NCI-H187 treated with DMSO at 0.1 percent for 48 hours (cell line): ENCODE measurements at regions not wholly inside any gene's neighbourhood (a gene's known extent, or its start where the extent isn't known, plus 50 kb on each side); places are given as distances from the start of the nearest gene placed in this dataset.
A peak's percentile ranks its signal among the peaks of the same experiment; 100 is the strongest.

Experiments used
- DNase-seq: peaks from one replicate; lab custom pipeline; 2025; lab: John Stamatoyannopoulos, UW

GRCh38 chr9:79152306-79152705 lies 419.5 kb upstream of the TLE4 start:
- no peak for DNase-seq

DNA sequence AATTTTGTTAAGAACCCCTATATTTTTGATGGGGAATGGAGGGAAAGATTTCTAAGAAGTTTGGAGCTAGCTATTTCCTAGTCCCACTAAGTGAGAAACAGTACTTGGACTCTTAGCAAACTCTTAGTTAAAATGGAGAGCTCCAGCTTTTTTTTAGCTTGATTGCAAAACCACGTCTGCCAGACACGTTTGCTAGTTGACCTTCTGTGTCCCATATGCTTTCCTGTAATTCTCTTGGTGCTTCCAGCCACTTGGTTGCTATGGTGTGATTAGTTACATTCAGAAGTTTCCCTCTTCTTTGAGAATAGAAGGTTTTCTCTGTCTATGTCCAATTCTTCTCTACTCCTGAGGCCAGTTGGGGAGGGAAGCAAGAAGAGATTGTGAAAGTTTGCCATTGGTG lies 417.0 kb upstream of the TLE4 start:
- DNase-seq = no peak

DNA sequence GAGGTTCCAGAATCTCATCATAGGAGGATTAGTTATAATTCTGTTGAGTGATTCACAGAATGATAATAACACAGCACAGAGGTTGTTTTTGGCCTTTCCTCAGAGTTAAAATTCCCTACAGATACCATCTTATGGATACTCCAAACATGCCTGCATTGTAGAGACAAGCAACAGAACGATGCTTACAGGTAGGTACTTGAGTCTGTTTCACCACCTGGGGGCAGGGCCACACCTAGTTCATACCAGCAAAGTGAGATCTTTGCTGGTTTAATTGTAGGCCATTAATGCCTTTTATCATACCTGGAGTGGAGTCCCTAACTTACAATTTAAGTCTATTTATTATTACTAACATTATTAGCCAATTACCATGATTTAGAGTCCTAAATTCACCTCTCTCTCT lies 416.5 kb upstream of the TLE4 start:
- DNase-seq = no peak

DNA sequence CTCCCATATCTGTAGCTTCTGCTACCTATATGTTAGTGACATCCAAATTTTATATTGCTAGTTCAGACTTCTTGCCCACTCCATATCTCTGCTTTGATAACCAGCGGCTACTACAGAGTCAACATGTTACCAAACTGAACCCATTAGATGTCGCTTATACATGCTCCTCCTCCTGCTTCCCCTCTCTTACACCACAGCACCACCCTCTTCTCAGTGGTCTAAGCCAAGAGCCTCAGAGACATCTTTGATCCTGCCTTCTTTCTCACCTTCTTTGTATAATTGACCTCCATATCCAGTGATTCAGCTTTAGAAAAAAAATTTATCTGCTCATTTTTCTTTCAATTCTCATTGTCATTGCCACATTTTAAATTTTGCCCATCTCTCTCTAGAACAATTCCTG lies 408.2 kb upstream of the TLE4 start:
- DNase-seq = no peak

DNA sequence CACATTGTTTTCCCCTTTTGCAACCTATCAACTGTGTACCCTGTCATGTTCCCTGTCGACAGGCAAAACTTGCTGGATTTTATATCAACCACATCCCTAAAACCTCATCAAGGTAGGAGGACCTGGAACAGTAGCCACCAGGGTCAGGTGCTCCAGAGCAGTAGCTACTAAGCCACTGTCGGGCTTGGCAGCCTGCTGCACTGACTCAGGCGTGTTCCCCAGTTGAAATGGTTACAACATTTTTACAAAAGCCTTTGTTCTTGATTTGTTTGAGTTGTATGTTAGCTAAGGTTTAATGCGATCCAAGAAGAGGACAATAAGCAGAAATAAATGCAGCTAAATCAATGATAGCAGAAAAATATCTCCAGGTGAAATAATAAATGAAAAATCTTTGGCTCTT lies 407.4 kb upstream of the TLE4 start:
- DNase-seq = no peak

GRCh38 chr9:79165020-79165780 lies 406.6 kb upstream of the TLE4 start:
- DNase-seq = no peak

- no peak for DNase-seq
Observed at GRCh38 chr9:79166005-79166404, 405.8 kb upstream of the TLE4 start.

DNA sequence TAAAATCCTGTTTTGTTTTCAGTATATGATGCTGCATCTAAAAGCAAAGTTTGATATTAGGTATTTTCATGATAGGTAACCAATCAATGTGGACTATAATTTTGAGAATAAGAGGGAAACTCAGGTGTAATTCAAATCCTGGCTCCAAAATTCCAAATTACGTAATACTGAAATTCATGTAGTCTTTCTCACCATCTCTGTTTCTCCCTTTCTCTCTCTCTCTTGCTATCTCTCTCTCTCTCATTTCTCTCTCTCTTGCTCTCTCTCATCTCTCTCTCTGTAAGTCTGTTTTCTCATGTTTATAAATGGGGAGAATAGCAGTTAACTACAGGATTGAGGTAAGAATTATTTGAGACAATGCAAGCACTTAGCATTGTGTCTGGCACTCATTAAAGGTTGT lies 401.1 kb upstream of the TLE4 start:
- no peak for DNase-seq

GRCh38 chr9:79173932-79174331 lies 397.8 kb upstream of the TLE4 start:
- no peak for DNase-seq

DNA sequence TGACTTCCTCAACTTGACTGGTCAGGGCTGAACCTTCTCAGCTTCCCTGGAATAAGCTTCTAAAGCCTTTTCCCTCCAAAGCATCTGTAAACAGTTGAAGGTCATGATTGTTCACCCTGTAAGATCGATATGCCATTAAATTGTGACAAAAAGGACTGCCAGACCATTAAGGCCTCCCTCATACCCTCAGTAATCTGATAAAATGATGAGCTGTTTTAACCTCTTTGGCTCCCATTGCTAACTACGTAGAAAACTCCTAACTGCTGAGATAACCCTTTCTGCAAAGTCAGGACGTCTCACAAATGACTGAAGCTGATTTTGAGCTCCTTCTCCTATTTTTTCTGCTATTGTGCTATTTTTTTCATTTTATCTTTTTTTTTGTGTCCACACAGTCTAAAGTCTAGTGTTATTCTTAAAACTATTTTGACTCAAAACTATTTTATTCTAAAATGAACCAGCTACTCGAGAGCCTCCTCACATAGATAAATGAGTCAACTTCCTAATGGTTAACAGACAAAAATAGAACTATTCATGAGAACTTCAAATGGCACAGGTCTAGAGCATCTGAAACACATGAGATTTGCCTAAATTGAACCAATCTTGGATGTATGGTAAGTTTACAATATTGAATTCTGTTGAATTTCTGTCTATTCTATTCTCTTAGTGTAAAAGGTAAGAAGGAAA lies 395.6 kb upstream of the TLE4 start:
- DNase-seq = no peak

- no peak for DNase-seq
Observed at GRCh38 chr9:79184831-79185230, 386.9 kb upstream of the TLE4 start.

- DNase-seq = no peak
Observed at GRCh38 chr9:79185866-79186265, 385.9 kb upstream of the TLE4 start.

DNA sequence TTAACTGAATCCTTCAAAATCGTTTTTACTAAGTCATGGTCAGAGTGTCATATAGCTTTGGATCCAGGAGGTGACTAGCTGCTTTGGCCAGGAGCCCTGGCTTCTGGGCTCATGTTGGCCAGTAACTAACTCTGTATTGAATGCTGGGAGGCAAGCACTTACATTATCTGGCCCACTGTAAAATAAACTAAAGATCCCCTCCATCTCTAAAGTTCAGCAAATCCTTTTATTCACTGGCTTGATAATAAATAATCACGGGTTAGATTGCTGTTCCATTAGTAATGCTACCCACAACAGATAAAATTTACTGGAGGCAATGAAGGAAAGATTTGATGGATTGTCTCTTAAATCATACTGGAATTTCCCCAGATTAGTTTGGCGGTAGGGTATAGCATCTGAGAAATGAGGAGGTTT lies 382.2 kb upstream of the TLE4 start:
- no peak for DNase-seq

- no peak for DNase-seq
Observed at GRCh38 chr9:79193001-79193400, 378.8 kb upstream of the TLE4 start.

- DNase-seq = no peak
Observed at GRCh38 chr9:79193501-79194223, 378.1 kb upstream of the TLE4 start.

DNA sequence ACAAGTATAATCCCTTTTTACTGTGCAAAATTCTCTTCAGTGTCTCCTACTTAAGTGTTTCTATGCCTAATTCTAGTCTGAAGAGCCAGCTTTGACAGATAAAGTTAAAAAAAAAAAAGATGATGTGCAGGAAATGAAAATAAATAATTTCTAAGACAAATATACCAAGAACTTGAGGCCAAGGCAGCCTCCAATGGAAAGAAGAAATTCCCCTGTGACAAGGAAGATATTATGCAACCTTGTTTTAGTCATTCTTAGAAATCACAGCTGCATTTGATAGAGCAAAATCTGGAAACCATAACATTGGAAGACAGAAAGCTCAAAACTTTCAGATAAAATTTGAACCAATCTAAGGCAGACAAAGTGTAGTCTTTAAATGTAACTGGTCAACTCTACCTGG lies 375.9 kb upstream of the TLE4 start:
- no peak for DNase-seq

GRCh38 chr9:79196606-79197005 lies 375.2 kb upstream of the TLE4 start:
- no peak for DNase-seq

DNA sequence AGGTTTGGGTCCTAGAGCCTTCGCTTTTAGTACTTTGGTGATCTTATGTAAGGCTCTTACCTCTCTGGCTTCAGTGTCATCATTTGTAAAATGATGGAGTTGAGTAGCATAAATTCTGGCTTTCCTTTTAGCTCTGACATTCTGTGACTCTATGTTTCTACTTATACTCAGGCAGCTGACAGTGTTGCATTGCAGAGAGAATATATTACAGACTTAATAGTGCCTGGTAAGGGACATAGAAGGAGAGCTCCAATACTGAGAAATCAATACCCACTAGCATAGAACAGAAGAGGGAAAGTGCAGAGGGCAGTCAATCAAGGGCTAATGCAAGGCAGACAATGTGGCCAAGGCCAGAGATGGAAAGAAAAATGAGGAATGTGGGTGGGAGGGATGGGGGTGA lies 371.4 kb upstream of the TLE4 start:
- DNase-seq = no peak

DNA sequence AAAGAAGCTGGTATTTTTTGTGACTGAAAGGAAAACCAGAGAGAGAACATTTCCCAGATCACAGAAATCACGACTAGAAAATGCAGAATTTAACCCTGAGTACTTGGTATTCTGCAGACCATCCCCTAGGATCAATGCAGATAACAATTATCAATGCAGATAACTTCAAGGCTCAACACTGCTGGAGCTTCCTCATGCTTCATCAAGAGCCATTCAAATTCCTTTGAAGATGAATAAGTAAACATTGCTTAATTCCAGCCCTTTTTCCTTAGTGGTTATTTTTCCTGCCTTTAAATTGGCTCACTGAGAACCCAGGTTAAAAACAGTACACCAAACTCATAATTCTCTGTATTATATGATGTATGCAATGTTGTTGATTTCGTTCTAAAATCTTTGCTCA lies 370.1 kb upstream of the TLE4 start:
- DNase-seq = no peak

DNA sequence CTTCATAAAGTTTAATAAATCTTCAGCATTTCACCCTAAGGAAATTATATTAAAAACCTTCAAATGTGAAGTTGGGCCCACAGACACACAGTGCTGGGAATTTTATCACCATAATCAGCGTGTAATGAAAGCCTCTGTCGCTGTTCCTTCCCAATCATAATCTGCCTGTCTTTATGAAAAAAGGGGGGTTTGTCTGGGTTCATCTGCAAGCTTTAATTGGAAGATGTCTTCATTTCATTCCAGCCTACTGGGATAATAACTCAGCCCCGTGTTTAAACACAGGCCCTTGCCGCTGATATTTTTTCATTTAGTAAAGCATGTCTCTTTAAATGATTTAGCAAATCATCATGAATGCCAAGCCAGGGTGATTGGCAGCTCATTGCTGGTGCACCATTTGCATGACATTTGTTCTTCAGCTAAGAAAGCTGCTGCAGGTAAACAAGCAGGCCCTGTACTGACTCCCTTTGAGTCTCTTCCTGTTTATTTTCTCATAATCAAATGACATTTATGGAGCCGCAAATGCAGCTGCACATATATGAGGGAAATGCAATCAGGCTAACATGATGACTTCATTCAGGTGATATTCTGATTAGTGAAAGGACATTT lies 362.9 kb upstream of the TLE4 start:
- no peak for DNase-seq

DNA sequence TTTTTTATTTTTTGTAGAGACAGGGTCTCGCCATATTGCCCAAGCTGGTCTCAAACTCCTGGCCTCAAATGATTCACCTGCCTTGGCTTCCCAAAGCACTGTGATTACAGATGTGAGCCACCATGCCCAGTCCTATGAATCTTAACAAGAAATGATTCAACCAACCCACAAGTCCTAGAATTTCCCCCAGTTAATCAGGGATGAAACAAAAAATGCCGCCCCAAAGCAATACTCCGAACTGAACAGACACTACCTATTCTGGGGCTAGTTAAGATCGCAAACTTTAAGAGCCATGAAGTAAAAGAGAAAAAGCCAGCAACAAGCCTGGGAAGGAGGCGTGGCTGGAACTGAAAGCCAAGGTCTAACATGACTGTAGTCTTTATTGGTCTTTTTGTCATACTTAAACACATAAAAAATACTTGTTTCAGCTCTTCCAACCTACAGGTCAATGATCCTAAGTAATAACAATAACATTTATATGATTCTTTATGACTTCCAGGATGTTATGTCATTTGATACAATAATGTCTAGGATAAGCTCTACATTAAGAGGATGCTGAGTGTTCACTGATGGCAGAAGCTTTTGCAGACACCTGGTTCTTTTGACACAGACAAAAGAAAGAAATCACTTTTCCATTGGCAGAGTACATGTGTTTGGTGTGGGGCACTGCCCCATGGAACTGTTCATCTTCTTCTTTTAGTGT lies 361.1 kb upstream of the TLE4 start:
- DNase-seq = peak; percentile 40
